ENCODE measurements at regions not wholly inside any gene's neighbourhood (a gene's known extent, or its start where the extent isn't known, plus 50 kb on each side); places are given as distances from the start of the nearest gene placed in this dataset.

- intact Hi-C loops (cut with micrococcal nuclease; ENCODE audit: unreplicated experiment): no loop called here
- BruUV-seq (replicated peaks): no TSS peak
- H3K27me3 ChIP-seq (replicated peaks; ENCODE audit: control insufficient read depth, insufficient read depth, low read length): no peaks in the 10 kb centered on the region
- H3K4me1 Mint-ChIP-seq (ENCODE audit: low read depth, unreplicated experiment): no peaks in the 10 kb centered on the region
- H3K27me3 Mint-ChIP-seq (ENCODE audit: insufficient read depth, unreplicated experiment): peaks cover 7% of the 10 kb centered on the region
- H3K36me3 ChIP-seq (ENCODE audit: control insufficient read depth, insufficient read depth, low read length): no peaks in the 10 kb centered on the region
- no peak overlapping the region for H3K27ac Mint-ChIP-seq (ENCODE audit: unreplicated experiment)
- TF ChIP-seq CTCF (IDR thresholded peaks at IDR 0.05; ENCODE audit: insufficient read depth in 1 of 2, low read depth in 1 of 2, low read length in 1 of 2, severe bottlenecking in 1 of 2, unreplicated experiment in 1 of 2): no peak
- POLR2A ChIA-PET: no interaction called here
- H3K9me3 Mint-ChIP-seq (ENCODE audit: unreplicated experiment): no peaks in the 10 kb centered on the region
- no peak for DNase-seq
- CTCF ChIA-PET: no interaction called here
- H3K4me1 ChIP-seq: no peaks in the 10 kb centered on the region
- no peak overlapping the region for H3K4me3 Mint-ChIP-seq (ENCODE audit: unreplicated experiment)
- no peak overlapping the region for H3K4me3 ChIP-seq (ENCODE audit: low read depth, low read length)
- no peaks in the 10 kb centered on the region for H3K9me3 ChIP-seq
- H3K36me3 Mint-ChIP-seq (ENCODE audit: insufficient read depth, unreplicated experiment): no peaks in the 10 kb centered on the region
Observed at GRCh38 chr12:58981961-58982360, 61.7 kb upstream of the LRIG3 start.

- H3K9me3 ChIP-seq: no peaks in the 10 kb centered on the region
- no peak for TF ChIP-seq CTCF (IDR thresholded peaks at IDR 0.05; ENCODE audit: insufficient read depth in 1 of 2, low read depth in 1 of 2, low read length in 1 of 2, severe bottlenecking in 1 of 2, unreplicated experiment in 1 of 2)
- H3K36me3 Mint-ChIP-seq (ENCODE audit: insufficient read depth, unreplicated experiment): no peaks in the 10 kb centered on the region
- H3K27me3 ChIP-seq (replicated peaks; ENCODE audit: control insufficient read depth, insufficient read depth, low read length): no peaks in the 10 kb centered on the region
- CTCF ChIA-PET: no interaction called here
- BruUV-seq (replicated peaks): no TSS peak
- intact Hi-C loops (cut with micrococcal nuclease; ENCODE audit: unreplicated experiment): no loop called here
- no peak overlapping the region for H3K4me3 ChIP-seq (ENCODE audit: low read depth, low read length)
- DNase-seq: no peak
- no peak overlapping the region for H3K4me3 Mint-ChIP-seq (ENCODE audit: unreplicated experiment)
- no peak overlapping the region for H3K27ac Mint-ChIP-seq (ENCODE audit: unreplicated experiment)
- POLR2A ChIA-PET: no interaction called here
- H3K4me1 ChIP-seq: no peaks in the 10 kb centered on the region
- no peaks in the 10 kb centered on the region for H3K9me3 Mint-ChIP-seq (ENCODE audit: unreplicated experiment)
- H3K36me3 ChIP-seq (ENCODE audit: control insufficient read depth, insufficient read depth, low read length): no peaks in the 10 kb centered on the region
- no peaks in the 10 kb centered on the region for H3K4me1 Mint-ChIP-seq (ENCODE audit: low read depth, unreplicated experiment)
- H3K27me3 Mint-ChIP-seq (ENCODE audit: insufficient read depth, unreplicated experiment): peaks cover 7% of the 10 kb centered on the region
Observed at GRCh38 chr12:58980768-58981167, 60.5 kb upstream of the LRIG3 start.

GRCh38 chr12:58978717-58979116, 58.4 kb upstream of the LRIG3 start:
- no peak for TF ChIP-seq CTCF (IDR thresholded peaks at IDR 0.05; ENCODE audit: insufficient read depth in 1 of 2, low read depth in 1 of 2, low read length in 1 of 2, severe bottlenecking in 1 of 2, unreplicated experiment in 1 of 2)
- no peaks in the 10 kb centered on the region for H3K9me3 Mint-ChIP-seq (ENCODE audit: unreplicated experiment)
- Histone ChIP-seq H3K27me3 (replicated peaks; ENCODE audit: control insufficient read depth, insufficient read depth, low read length) (no peaks in the 10 kb centered on the region), H3K36me3 (ENCODE audit: control insufficient read depth, insufficient read depth, low read length) (no peaks in the 10 kb centered on the region), H3K4me1 (no peaks in the 10 kb centered on the region), H3K9me3 (no peaks in the 10 kb centered on the region), H3K4me3 (ENCODE audit: low read depth, low read length) (no peak overlapping the region)
- no TSS peak for BruUV-seq (replicated peaks)
- H3K27ac Mint-ChIP-seq (ENCODE audit: unreplicated experiment): no peak overlapping the region
- no peak for DNase-seq
- H3K4me3 Mint-ChIP-seq (ENCODE audit: unreplicated experiment): no peak overlapping the region
- no peaks in the 10 kb centered on the region for H3K4me1 Mint-ChIP-seq (ENCODE audit: low read depth, unreplicated experiment)
- no peaks in the 10 kb centered on the region for H3K27me3 Mint-ChIP-seq (ENCODE audit: insufficient read depth, unreplicated experiment)
- no peaks in the 10 kb centered on the region for H3K36me3 Mint-ChIP-seq (ENCODE audit: insufficient read depth, unreplicated experiment)
- CTCF ChIA-PET: no interaction called here
- intact Hi-C loops (cut with micrococcal nuclease; ENCODE audit: unreplicated experiment): no loop called here
- POLR2A ChIA-PET: no interaction called here

Data from Caco-2 (cell line).